MV-4-11 (cell line): ENCODE measurements at regions not wholly inside any gene's neighbourhood (a gene's known extent, or its start where the extent isn't known, plus 50 kb on each side); places are given as distances from the start of the nearest gene placed in this dataset.
A peak's percentile ranks its signal among the peaks of the same experiment; 100 is the strongest.

Experiments
- DNase-seq: peaks from one replicate; lab custom pipeline; 2025; lab: John Stamatoyannopoulos, UW

DNA sequence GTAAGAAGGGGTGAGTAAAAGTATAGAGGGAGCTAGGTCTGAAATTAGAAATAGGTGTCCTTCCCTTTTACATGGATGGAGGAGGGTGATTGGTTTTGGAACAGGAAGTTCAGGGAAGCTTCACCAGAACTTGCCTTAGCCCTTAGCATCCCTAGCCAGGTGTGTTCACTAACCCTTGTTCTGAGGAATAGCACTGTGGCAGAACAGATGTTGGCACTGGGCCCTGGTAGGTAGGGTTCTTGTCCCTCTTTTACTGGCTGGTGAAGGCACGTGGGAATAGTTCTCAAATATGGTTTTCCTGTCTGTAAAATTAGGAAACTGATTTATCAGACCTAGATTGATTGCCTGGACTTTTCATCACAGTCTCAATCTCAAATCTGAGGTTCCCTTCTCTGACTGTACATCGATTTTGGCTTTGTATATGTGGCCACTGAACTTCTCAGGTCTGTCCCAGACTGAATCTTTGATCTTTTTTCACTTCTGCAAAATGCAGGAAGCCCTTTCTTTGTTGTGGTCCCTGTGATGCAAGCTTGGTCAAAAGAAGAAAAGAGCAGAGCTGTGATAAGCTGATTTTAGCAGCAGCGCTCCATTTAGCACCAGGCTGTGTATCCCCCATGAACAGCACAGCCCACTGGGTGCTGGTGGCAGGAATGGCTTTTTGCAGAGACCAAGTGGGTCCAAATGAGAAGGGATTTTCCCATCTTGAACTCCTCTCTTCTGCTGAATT, 86.2 kb upstream of the HTR2A start:
- peak; percentile 85 for DNase-seq

DNA sequence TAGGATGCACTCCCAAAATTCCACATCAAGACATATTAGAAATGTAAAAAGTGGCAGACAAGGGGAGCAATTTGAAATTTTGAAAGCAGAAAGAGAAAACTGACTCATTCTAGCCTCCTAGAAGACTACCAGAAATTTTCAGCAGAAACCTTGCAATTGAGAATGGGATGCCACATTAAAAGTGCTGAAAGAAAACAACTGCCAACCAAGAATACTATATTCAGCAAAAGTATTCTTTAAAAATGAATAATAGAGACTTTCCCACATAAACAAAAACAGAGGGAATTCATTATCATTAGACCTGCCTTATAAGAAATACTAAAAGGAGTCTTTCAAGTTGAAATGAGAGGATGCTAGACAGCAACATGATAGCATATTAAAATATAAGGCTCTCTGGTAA, 78.3 kb upstream of the HTR2A start:
- no peak for DNase-seq

- DNase-seq: no peak
These were observed 71.6 kb upstream of the HTR2A start for GRCh38 chr13:46968450-46968849.

DNA sequence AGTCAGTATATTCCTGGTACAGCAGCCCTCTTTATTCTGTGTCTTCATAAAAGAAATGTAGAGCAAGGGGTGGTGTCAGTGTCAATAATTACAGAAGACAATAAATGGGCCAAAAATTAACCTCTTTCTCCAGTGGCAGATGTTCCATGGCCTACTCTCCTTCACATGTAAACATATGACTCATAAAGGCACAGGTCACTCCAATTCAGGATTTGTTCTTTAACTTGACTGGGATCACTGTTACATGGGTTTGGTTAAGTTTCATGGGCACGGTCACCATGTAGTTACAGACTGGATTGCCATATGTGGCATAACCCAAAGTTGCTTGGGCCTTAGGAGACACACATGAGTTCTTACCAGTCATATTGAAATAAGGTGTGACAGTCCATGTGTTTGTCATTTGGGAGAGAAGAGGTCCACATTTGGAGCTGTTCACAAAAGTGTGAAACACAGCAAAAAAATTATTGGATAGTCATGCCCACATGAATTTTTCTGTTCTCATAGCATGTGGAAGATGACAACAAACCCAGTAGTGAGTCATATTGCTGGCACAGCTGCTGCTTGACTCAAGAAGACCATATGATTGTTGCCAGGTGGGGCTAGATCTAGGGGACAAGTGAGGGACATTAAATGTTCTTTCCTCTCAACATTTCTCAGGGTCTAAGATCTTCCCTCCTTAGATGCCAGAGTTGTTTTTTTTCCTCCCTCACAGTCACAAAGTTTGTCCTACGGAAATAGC, 68.1 kb upstream of the HTR2A start:
- no peak for DNase-seq

DNA sequence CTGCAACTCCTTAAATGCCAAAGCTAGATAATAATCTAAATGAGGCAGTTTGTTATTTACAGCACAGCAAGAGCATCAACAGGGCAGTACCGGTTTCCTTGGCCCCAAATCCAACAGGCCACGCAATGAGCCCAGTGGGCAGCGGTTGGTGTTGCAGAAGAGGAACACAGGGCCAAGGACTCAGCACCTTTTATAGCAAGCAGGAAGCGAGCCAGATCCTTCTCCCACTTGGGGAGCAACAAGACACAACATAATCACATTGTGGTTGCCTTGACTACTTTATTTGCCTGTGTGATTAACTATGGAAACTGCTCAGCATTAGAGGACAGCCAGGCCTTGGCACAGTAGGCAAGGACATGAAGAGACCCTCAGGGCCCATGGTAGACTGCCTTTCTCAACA, 67.1 kb upstream of the HTR2A start:
- DNase-seq: peak; percentile 33

- DNase-seq: no peak
These were observed 65.6 kb upstream of the HTR2A start for GRCh38 chr13:46962281-46962941.

- peak; percentile 93 for DNase-seq
These were observed 64.9 kb upstream of the HTR2A start for GRCh38 chr13:46961719-46962118.

DNA sequence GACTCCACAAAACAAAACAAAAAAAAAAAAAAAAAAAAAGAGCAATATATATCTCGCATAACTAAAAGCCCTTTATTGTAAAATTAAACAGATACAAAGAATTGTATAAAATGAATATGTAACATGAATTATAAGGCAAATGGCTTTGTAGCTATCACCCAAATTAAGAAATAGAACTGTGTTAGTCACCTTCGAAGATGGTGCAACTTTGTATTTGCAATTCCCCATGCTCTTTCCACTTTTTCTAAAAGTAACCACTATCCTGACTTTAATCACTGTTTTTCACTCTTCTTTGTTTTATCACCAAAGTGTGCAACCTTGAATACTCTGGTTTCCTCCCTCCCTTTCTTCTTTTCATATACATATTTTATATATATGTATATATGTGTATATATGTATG, 57.1 kb upstream of the HTR2A start:
- no peak for DNase-seq

GRCh38 chr13:46953331-46953730, 56.5 kb upstream of the HTR2A start:
- DNase-seq: peak; percentile 81

DNA sequence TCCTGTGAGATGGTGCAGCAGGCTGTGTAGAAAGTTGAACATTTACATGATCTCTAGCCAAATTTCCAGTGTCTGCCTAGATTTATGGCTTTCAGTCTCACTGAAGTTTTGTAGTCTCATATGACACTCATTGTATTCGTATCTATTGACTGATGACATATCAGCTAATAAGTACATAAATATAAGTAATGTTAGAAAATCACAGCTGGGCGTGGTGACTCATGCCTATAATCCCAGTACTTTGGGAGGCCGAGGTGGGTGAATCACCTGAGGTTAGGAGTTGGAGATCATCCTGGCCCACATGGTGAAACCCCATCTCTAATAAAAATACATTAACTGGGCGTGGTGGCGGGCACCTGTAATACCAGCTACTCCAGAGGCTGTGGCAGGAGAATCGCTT, 54.7 kb upstream of the HTR2A start:
- DNase-seq: no peak

DNA sequence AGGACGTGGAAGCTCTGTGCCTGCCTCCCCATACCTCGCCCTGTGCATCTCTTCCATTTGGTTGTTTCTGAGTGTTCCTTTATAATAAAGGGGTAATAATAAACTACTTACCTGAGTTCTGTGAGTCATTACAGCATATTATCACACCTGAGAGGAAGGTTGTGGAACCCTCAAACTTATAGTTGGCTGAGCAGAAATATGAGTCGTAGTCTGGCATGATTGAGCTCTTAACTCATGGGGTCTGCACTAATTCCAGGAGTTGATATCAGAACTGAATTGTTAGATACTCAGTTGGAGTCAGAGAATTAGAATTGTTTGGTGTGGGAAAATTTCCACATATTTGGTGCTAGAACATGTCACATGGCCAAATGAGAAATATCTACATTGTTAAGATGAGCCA, 52.4 kb upstream of the HTR2A start:
- no peak for DNase-seq

- no peak for DNase-seq
These were observed 51.5 kb upstream of the HTR2A start for GRCh38 chr13:46948338-46948737.

GRCh38 chr13:46947425-46948191, 50.8 kb upstream of the HTR2A start:
- DNase-seq: no peak
